ENCODE measurements at regions not wholly inside any gene's neighbourhood (a gene's known extent, or its start where the extent isn't known, plus 50 kb on each side); places are given as distances from the start of the nearest gene placed in this dataset.

- TF ChIP-seq CEBPZ (IDR thresholded peaks at IDR 0.05; ENCODE audit: borderline replicate concordance, low read depth, low read length) = no peak
- no peak for TF ChIP-seq CHD4 (IDR thresholded peaks at IDR 0.05; ENCODE audit: insufficient read depth, insufficient replicate concordance, low read depth, low read length, poor library complexity, severe bottlenecking)
- TF ChIP-seq ZNF347 (CRISPR knock-in tag; IDR thresholded peaks at IDR 0.05; ENCODE audit: low read depth) = no peak
- TF ChIP-seq RBM22 (IDR thresholded peaks at IDR 0.05; ENCODE audit: low read depth, low read length, poor library complexity, severe bottlenecking) = no peak
These were observed 212.8 kb upstream of the KBTBD8 start (continued) for GRCh38 chr3:66785191-66785909.

- POLR2A ChIA-PET = no interaction called here
- TF ChIP-seq KLF1 (tag; IDR thresholded peaks at IDR 0.05) = no peak
- no peak for TF ChIP-seq ZFP36 (IDR thresholded peaks at IDR 0.05; ENCODE audit: low read depth, low read length, partially characterized antibody)
- TF ChIP-seq PTBP1 (IDR thresholded peaks at IDR 0.05; ENCODE audit: low read depth, low read length) = no peak
- no peak for TF ChIP-seq CHD4 (IDR thresholded peaks at IDR 0.05; ENCODE audit: insufficient read depth, insufficient replicate concordance, low read depth, low read length, poor library complexity, severe bottlenecking)
- TF ChIP-seq TGIF2 (CRISPR knock-in tag; IDR thresholded peaks at IDR 0.05) = no peak
- no peak for TF ChIP-seq YBX1 (IDR thresholded peaks at IDR 0.05)
- no peak for TF ChIP-seq ZBTB26 (CRISPR knock-in tag; IDR thresholded peaks at IDR 0.05)
- no peak for TF ChIP-seq DMBX1 (CRISPR knock-in tag; IDR thresholded peaks at IDR 0.05; ENCODE audit: borderline replicate concordance)
- no peak for TF ChIP-seq HOMEZ (CRISPR knock-in tag; IDR thresholded peaks at IDR 0.05)
- no peak for TF ChIP-seq SIRT6 (IDR thresholded peaks at IDR 0.05; ENCODE audit: low read depth, low read length)
These were observed 208.4 kb upstream of the KBTBD8 start for GRCh38 chr3:66789580-66790237.

More at GRCh38 chr3:66789580-66790237, 208.4 kb upstream of the KBTBD8 start:
- Histone ChIP-seq H3K9ac (ENCODE audit: insufficient read depth in 1 of 2, low read depth in 2 of 2, low read length in 2 of 2) (no peak overlapping the region), H2AFZ (ENCODE audit: low read depth, low read length) (no peak overlapping the region), H3K79me2 (ENCODE audit: control insufficient read depth, insufficient read depth, low read length) (no peaks in the 10 kb centered on the region), H3K4me1 (replicated peaks in 1 of 2; ENCODE audit: control insufficient read depth in 2 of 2, insufficient read depth in 2 of 2, low read length in 2 of 2) (no peaks in the 10 kb centered on the region), H4K20me1 (replicated peaks; ENCODE audit: control insufficient read depth, insufficient read depth, low read length) (no peaks in the 10 kb centered on the region), H3K9me1 (ENCODE audit: control insufficient read depth, insufficient read depth, low read length) (no peaks in the 10 kb centered on the region), H3K36me3 (ENCODE audit: control insufficient read depth, insufficient read depth, low read length) (no peaks in the 10 kb centered on the region), H3K4me2 (ENCODE audit: insufficient read depth, low read length) (no peak overlapping the region), H3K9me3 (replicated peaks; ENCODE audit: control insufficient read depth, insufficient read depth, low read depth, low read length) (no peaks in the 10 kb centered on the region), H3K27ac (ENCODE audit: extremely low read depth, low read depth, low read length) (no peak overlapping the region), H3K4me3 (no peak overlapping the region), H3K27me3 (ENCODE audit: control insufficient read depth in 2 of 2, insufficient read depth in 2 of 2, low read length in 2 of 2) (no peaks in the 10 kb centered on the region)
- intact Hi-C loops (cut with micrococcal nuclease) = no loop called here
- FAIRE-seq (no peak), DNase-seq (ENCODE audit: extremely low read depth in 1 of 4, low spot score in 3 of 4) (no peak), ATAC-seq (no peak)
- in situ Hi-C loops (cut with MboI) = no loop called here
- CTCF ChIA-PET (ENCODE audit: low intra/inter-chr PET ratio) = no interaction called here
- BruUV-seq (replicated peaks) = no TSS peak
- 4% methylated on average over 5 of the region's 5 CpGs for WGBS (ENCODE audit: insufficient coverage, low coverage, missing lambda C conversion rate)
